HCT116 (cell line): ENCODE measurements at regions not wholly inside any gene's neighbourhood (a gene's known extent, or its start where the extent isn't known, plus 50 kb on each side); places are given as distances from the start of the nearest gene placed in this dataset.

Source experiments
- ATAC-seq: fragments of 200-7000 bp; cut with Tn5 transposase; 2 replicates; pipeline ENCODE4 v1.9.1; 2020; ENCODE audit warnings: mild to moderate bottlenecking, moderate library complexity
- BruUV-seq: library from RNA; stranded (reverse); fragments of 400-500 nt; replicated peaks from 2 replicates; lab custom pipeline; 2021; lab: Mats Ljungman, UMichigan
- CTCF ChIA-PET: fragments of 300-600 bp; sonication (Branson Sonifier 250); formaldehyde crosslinking; loops from one replicate; lab custom pipeline; 2021; ENCODE audit warnings: antibody characterized with exemption; lab: Charles Lee
- POLR2A ChIA-PET: fragments of 300-600, 350-600 bp; sonication (Branson Sonifier 250); formaldehyde crosslinking; loops from one replicate; lab custom pipeline; 2021; ENCODE audit warnings: antibody characterized with exemption; lab: Charles Lee
- RAD21 ChIA-PET, 2 experiments: fragments of 300-600 bp; sonication (Branson Sonifier 250); formaldehyde crosslinking; loops; one replicate each; lab custom pipeline; 2023; ENCODE audit warnings: low total read pairs in 2 of 2; ENCODE audit not compliant: uncharacterized antibody in 2 of 2, unreplicated experiment in 2 of 2, low non-redundant PET in 1 of 2; lab: Charles Lee
- DNase-seq: peaks from one replicate; pipeline ENCODE4 v3.0.0-alpha.2; 2010; ENCODE audit warnings: low read depth, low spot score
- H2AFZ ChIP-seq: fragments of 200-600 bp; shearing (Covaris generic), sonication (generic); 2 replicates; pipeline ENCODE4 v1.6.1; 2017; ENCODE audit warnings: low read depth, mixed run types, mixed read lengths, antibody characterized with exemption, low read length; ENCODE audit not compliant: poor library complexity, severe bottlenecking
- H3K27ac ChIP-seq: 2 replicates; pipeline ENCODE4 v1.5.1; 2012; ENCODE audit warnings: low read depth, low read length
- H3K27me3 ChIP-seq: fragments of 200-600 bp; sonication (generic); 2 replicates; pipeline ENCODE4 v1.6.1; 2016; ENCODE audit warnings: mixed run types, low read length, mixed read lengths; ENCODE audit not compliant: insufficient read depth
- H3K36me3 ChIP-seq, 2 experiments: fragments of 200-500 bp in 1 of 2; fragments of 200-600 bp in 1 of 2; sonication (Bioruptor generic) in 1 of 2; sonication (generic) in 1 of 2; 2 replicates each; pipeline versions ENCODE4 v1.5.1 to v1.6.1; 2014 to 2016; ENCODE audit warnings: low read length in 2 of 2, inconsistent platforms in 1 of 2, mixed read lengths in 1 of 2, mixed run types in 1 of 2; ENCODE audit not compliant: insufficient read depth in 2 of 2, control insufficient read depth in 1 of 2
- H3K4me1 ChIP-seq, 2 experiments: fragments of 200-600 bp in 1 of 2; sonication (generic) in 1 of 2; 2 replicates each; pipeline versions ENCODE4 v1.5.1 to v1.6.1; 2012 to 2017; ENCODE audit warnings: low read length in 2 of 2, inconsistent platforms in 1 of 2, mild to moderate bottlenecking in 1 of 2, mixed read lengths in 1 of 2, mixed run types in 1 of 2, moderate library complexity in 1 of 2; ENCODE audit not compliant: insufficient read depth in 2 of 2, control insufficient read depth in 1 of 2
- H3K4me2 ChIP-seq: fragments of 200-600 bp; sonication (generic); 2 replicates; pipeline ENCODE4 v1.6.1; 2017; ENCODE audit warnings: mixed run types, low read length, mixed read lengths
- H3K4me3 ChIP-seq, 2 experiments: fragments of 200-600 bp in 1 of 2; sonication (generic) in 1 of 2; replicated peaks in 1 of 2; 2 replicates each; pipeline ENCODE4 v1.5.1; 2011 to 2016; ENCODE audit warnings: low read length in 2 of 2, control low read depth in 1 of 2, low read depth in 1 of 2, mild to moderate bottlenecking in 1 of 2, mixed read lengths in 1 of 2, mixed run types in 1 of 2
- H3K79me2 ChIP-seq: fragments of 200-600 bp; sonication (generic); 2 replicates; pipeline ENCODE4 v1.6.1; 2017; ENCODE audit warnings: mild to moderate bottlenecking, mixed run types, low read length, moderate library complexity, mixed read lengths; ENCODE audit not compliant: insufficient read depth
- H3K9ac ChIP-seq: fragments of 200-600 bp; sonication (generic); 2 replicates; pipeline ENCODE4 v1.6.1; 2016; ENCODE audit warnings: low read length, mixed read lengths
- H3K9me2 ChIP-seq: fragments of 200-600 bp; sonication (generic), shearing (Covaris generic); 2 replicates; pipeline ENCODE4 v1.6.1; 2017; ENCODE audit warnings: mixed run types, mild to moderate bottlenecking, moderate library complexity; ENCODE audit not compliant: insufficient read depth
- H3K9me3 ChIP-seq, 2 experiments: fragments of 200-500 bp in 1 of 2; fragments of 200-600 bp in 1 of 2; sonication (Bioruptor generic) in 1 of 2; sonication (generic) in 1 of 2; 2 replicates each; pipeline ENCODE4 v1.6.1; 2014 to 2017; ENCODE audit warnings: low read length in 2 of 2, mixed read lengths in 2 of 2, inconsistent platforms in 1 of 2, low read depth in 1 of 2, mild to moderate bottlenecking in 1 of 2, mixed run types in 1 of 2, moderate library complexity in 1 of 2; ENCODE audit not compliant: control insufficient read depth in 1 of 2, insufficient read depth in 1 of 2
- H4K20me1 ChIP-seq: fragments of 200-600 bp; sonication (generic), shearing (Covaris generic); 2 replicates; pipeline ENCODE4 v1.6.1; 2017; ENCODE audit warnings: mixed run types, mild to moderate bottlenecking, moderate library complexity; ENCODE audit not compliant: insufficient read depth
- CBX3 ChIP-seq: IDR thresholded peaks from 2 replicates; pipeline ENCODE4 v1.6.1; 2012; ENCODE audit warnings: low read depth
- CEBPB ChIP-seq: IDR thresholded peaks from 2 replicates; pipeline ENCODE4 v1.6.1; 2012; ENCODE audit warnings: low read depth
- EGR1 ChIP-seq: IDR thresholded peaks from 2 replicates; pipeline ENCODE4 v1.6.1; 2012; ENCODE audit warnings: low read depth
- EZH2phosphoT487 ChIP-seq: fragments of 200-600 bp; IDR thresholded peaks from 2 replicates; pipeline ENCODE4 v1.6.1; 2018; ENCODE audit warnings: antibody characterized with exemption, borderline replicate concordance
- JUND ChIP-seq: IDR thresholded peaks from 2 replicates; pipeline ENCODE4 v1.6.1; 2012
- POLR2A ChIP-seq: IDR thresholded peaks from 2 replicates; pipeline ENCODE4 v1.7.0; 2011; ENCODE audit warnings: borderline replicate concordance; ENCODE audit not compliant: insufficient read depth, insufficient read length; ENCODE audit errors: extremely low read depth
- SP1 ChIP-seq: IDR thresholded peaks from 2 replicates; pipeline ENCODE4 v1.6.1; 2012; ENCODE audit warnings: low read depth
- SRF ChIP-seq: IDR thresholded peaks from 2 replicates; pipeline ENCODE4 v1.6.1; 2012; ENCODE audit warnings: low read depth
- YY1 ChIP-seq: IDR thresholded peaks from 2 replicates; pipeline ENCODE4 v1.6.1; 2011; ENCODE audit warnings: low read length, low read depth, moderate library complexity, mild to moderate bottlenecking; ENCODE audit not compliant: insufficient replicate concordance; ENCODE audit errors: extremely low read depth
- ZFX ChIP-seq: fragments of 450-650 bp; IDR thresholded peaks from 2 replicates; pipeline ENCODE4 v1.6.1; 2017
- ZNF274 ChIP-seq: fragments of 200-500 bp; sonication (Bioruptor generic); IDR thresholded peaks from 2 replicates; pipeline ENCODE4 v1.6.1; 2014; ENCODE audit warnings: mild to moderate bottlenecking, low read depth, low read length, inconsistent platforms
- intact Hi-C: fragments of 100-400 bp; cut with micrococcal nuclease; formaldehyde crosslinking; loops from 2 replicates; pipeline ENCODE4 v1.10.0; 2022
- TF ChIP-seq, protein P1 (sequence below): IDR thresholded peaks from 2 replicates; pipeline ENCODE4 v1.6.1; 2011; ENCODE audit warnings: mild to moderate bottlenecking, low read length, moderate library complexity; ENCODE audit not compliant: insufficient replicate concordance; ENCODE audit errors: extremely low read depth
- TF ChIP-seq, protein P2 (sequence below): IDR thresholded peaks from 2 replicates; pipeline ENCODE4 v1.6.1; 2012; ENCODE audit warnings: low read depth

DNA sequence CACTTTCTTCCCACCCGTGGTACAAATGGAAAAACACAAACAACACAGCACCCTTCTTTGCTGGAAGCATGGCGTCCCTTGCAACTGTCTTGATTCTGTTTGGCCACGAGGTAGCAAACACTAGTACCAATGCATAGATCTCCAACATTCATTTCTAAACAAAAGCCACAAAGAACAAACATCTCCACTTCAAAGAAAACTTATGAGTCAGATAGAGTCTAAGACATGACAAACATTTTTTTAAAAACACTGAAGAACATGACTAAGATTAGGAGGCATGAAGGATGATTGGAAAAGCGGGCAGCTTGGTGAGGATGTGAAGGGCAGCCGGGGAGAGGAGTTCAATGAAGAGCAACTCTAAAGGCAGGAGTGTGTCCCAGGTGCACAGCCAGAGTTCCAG is 197.6 kb upstream of the FAM9B start:
- H3K4me2 ChIP-seq, result no peak overlapping the region
- no peak overlapping the region for H3K27ac ChIP-seq
- no peak overlapping the region for H3K4me3 ChIP-seq
- no peaks in the 10 kb centered on the region for H4K20me1 ChIP-seq
- DNase-seq, result no peak
- intact Hi-C loops, result no loop called here
- no peak overlapping the region for H3K9ac ChIP-seq
- no peaks in the 10 kb centered on the region for H3K9me2 ChIP-seq
- BruUV-seq, result no TSS peak
- ChIA-PET POLR2A (no interaction called here), CTCF (no interaction called here), RAD21 (no interaction called here)
- H3K4me1 ChIP-seq, result no peaks in the 10 kb centered on the region
- H2AFZ ChIP-seq, result no peak overlapping the region
- no peaks in the 10 kb centered on the region for H3K9me3 ChIP-seq
- no peaks in the 10 kb centered on the region for H3K36me3 ChIP-seq
- H3K27me3 ChIP-seq, result 0 out of 2 replicates have a peak, but pooled peaks cover 5% of the 10 kb centered on the region
- H3K79me2 ChIP-seq, result no peaks in the 10 kb centered on the region
- TF ChIP-seq ZNF274 (no peak), SP1 (no peak), CEBPB (no peak), JUND (no peak), POLR2A (no peak), YY1 (no peak)
- TF ChIP-seq, protein P1, sequence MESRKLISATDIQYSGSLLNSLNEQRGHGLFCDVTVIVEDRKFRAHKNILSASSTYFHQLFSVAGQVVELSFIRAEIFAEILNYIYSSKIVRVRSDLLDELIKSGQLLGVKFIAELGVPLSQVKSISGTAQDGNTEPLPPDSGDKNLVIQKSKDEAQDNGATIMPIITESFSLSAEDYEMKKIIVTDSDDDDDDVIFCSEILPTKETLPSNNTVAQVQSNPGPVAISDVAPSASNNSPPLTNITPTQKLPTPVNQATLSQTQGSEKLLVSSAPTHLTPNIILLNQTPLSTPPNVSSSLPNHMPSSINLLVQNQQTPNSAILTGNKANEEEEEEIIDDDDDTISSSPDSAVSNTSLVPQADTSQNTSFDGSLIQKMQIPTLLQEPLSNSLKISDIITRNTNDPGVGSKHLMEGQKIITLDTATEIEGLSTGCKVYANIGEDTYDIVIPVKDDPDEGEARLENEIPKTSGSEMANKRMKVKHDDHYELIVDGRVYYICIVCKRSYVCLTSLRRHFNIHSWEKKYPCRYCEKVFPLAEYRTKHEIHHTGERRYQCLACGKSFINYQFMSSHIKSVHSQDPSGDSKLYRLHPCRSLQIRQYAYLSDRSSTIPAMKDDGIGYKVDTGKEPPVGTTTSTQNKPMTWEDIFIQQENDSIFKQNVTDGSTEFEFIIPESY, result no peak
- no peak for ATAC-seq

DNA sequence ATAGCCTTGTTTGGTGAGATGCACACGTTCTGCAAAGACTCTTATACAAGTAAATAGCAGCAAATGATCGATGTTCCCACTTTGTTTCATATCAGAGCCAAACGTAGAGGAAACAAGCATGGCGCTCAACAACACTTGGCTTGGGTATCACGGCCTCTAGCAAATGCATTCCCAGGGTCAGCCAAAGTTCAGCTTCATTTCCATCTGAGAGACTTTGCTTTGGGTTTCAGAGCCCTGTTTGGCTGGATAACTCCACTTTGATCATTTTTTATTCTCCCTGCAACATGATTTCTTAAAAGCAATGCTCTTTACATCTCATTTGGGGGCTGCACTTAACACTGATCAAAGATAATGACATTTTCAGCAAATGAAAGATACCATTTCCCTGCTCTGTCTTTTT is 199.2 kb upstream of the FAM9B start:
- DNase-seq, result no peak
- H3K4me3 ChIP-seq, result no peak overlapping the region
- H3K27ac ChIP-seq, result no peak overlapping the region
- ChIA-PET CTCF (no interaction called here), POLR2A (no interaction called here), RAD21 (no interaction called here)
- ATAC-seq, result no peak
- no peaks in the 10 kb centered on the region for H3K9me2 ChIP-seq
- intact Hi-C loops, result no loop called here
- H3K4me2 ChIP-seq, result no peak overlapping the region
- no peak overlapping the region for H2AFZ ChIP-seq
- H3K79me2 ChIP-seq, result no peaks in the 10 kb centered on the region
- no peaks in the 10 kb centered on the region for H4K20me1 ChIP-seq
- no peak overlapping the region for H3K9ac ChIP-seq
- no peaks in the 10 kb centered on the region for H3K4me1 ChIP-seq
- BruUV-seq, result no TSS peak
- H3K9me3 ChIP-seq, result no peaks in the 10 kb centered on the region
- H3K36me3 ChIP-seq, result no peaks in the 10 kb centered on the region
- H3K27me3 ChIP-seq, result 0 out of 2 replicates have a peak, but pooled peaks cover 5% of the 10 kb centered on the region
- TF ChIP-seq CBX3 (no peak), SRF (no peak), YY1 (no peak), JUND (no peak), SP1 (no peak), EGR1 (no peak), CEBPB (no peak), EZH2phosphoT487 (no peak), ZFX (no peak)
- TF ChIP-seq, protein P1, result no peak
- TF ChIP-seq, protein P2, sequence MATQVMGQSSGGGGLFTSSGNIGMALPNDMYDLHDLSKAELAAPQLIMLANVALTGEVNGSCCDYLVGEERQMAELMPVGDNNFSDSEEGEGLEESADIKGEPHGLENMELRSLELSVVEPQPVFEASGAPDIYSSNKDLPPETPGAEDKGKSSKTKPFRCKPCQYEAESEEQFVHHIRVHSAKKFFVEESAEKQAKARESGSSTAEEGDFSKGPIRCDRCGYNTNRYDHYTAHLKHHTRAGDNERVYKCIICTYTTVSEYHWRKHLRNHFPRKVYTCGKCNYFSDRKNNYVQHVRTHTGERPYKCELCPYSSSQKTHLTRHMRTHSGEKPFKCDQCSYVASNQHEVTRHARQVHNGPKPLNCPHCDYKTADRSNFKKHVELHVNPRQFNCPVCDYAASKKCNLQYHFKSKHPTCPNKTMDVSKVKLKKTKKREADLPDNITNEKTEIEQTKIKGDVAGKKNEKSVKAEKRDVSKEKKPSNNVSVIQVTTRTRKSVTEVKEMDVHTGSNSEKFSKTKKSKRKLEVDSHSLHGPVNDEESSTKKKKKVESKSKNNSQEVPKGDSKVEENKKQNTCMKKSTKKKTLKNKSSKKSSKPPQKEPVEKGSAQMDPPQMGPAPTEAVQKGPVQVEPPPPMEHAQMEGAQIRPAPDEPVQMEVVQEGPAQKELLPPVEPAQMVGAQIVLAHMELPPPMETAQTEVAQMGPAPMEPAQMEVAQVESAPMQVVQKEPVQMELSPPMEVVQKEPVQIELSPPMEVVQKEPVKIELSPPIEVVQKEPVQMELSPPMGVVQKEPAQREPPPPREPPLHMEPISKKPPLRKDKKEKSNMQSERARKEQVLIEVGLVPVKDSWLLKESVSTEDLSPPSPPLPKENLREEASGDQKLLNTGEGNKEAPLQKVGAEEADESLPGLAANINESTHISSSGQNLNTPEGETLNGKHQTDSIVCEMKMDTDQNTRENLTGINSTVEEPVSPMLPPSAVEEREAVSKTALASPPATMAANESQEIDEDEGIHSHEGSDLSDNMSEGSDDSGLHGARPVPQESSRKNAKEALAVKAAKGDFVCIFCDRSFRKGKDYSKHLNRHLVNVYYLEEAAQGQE, result no peak
